ENCODE measurements at regions not wholly inside any gene's neighbourhood (a gene's known extent, or its start where the extent isn't known, plus 50 kb on each side); places are given as distances from the start of the nearest gene placed in this dataset.

- TF ChIP-seq CTCF (IDR thresholded peaks at IDR 0.05) = no peak
- TF ChIP-seq POLR2A (IDR thresholded peaks at IDR 0.05) = no peak
Measured at GRCh38 chr17:30586818-30587595, 109.8 kb downstream of the GOSR1 start.

All from lower leg skin (tissue), 3 donors.